ENCODE measurements at regions not wholly inside any gene's neighbourhood (a gene's known extent, or its start where the extent isn't known, plus 50 kb on each side); places are given as distances from the start of the nearest gene placed in this dataset.

DNA sequence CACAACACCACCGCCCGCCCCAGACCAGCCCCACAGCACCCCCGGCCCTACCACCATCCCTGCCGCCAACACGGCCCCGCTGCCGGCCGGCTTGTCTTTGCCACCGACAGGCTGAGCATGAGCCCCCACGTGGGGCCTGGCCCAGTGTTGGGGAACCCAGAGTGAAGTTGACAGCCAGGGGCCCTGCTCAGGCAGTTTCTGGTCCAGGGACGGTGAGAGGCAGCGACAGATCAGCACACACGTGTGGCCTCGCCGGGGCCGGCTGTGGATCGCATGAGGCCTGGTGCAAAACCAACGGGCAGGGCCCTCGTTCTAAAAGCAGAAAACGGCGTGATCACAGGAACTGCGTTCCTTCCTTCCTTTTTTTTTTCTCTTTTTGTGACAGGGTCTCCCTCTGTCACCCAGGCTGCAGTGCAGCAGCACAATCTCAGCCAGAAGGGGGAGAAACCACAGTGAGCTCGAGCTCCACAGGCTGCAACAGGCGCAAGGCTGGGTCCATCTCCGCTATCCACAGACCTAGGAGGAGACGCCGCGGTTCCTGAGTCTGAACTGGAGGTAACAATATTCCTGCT, 50.5 kb upstream of the FBRSL1 start:
- H3K27me3 ChIP-seq (ENCODE audit: control insufficient read depth, insufficient read depth, low read length) = peaks cover 10% of the 10 kb centered on the region
- TF ChIP-seq, protein P1, sequence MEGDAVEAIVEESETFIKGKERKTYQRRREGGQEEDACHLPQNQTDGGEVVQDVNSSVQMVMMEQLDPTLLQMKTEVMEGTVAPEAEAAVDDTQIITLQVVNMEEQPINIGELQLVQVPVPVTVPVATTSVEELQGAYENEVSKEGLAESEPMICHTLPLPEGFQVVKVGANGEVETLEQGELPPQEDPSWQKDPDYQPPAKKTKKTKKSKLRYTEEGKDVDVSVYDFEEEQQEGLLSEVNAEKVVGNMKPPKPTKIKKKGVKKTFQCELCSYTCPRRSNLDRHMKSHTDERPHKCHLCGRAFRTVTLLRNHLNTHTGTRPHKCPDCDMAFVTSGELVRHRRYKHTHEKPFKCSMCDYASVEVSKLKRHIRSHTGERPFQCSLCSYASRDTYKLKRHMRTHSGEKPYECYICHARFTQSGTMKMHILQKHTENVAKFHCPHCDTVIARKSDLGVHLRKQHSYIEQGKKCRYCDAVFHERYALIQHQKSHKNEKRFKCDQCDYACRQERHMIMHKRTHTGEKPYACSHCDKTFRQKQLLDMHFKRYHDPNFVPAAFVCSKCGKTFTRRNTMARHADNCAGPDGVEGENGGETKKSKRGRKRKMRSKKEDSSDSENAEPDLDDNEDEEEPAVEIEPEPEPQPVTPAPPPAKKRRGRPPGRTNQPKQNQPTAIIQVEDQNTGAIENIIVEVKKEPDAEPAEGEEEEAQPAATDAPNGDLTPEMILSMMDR (IDR thresholded peaks at IDR 0.05; ENCODE audit: insufficient read depth, low read length, severe bottlenecking) = no peak
- H3K4me3 ChIP-seq (ENCODE audit: low read depth, low read length) = no peak overlapping the region
- no peak for FAIRE-seq
- H3K36me3 ChIP-seq (ENCODE audit: control insufficient read depth, insufficient read depth, low read length) = no peaks in the 10 kb centered on the region
- DNase-seq (ENCODE audit: low read depth) = no peak

DNA sequence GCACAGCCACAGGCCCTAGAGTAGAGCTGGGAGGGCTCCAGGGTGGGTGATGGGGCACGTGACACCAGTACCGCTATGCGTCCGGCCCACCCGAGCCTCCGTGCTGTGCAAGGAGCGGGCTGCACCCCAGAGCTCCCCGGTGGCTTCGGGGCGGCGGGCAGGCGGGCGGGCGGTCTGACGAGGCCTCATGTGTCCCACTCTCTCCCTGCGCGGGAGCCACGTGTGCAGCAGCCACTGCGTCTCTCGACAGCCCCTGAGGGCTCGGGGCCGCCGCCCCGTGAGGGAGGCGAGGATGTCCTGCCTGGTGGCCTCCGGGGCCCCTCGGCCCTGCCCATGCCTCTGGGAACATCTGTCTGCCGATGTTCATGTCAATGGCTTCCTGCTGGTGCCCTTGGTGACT, 51.2 kb upstream of the FBRSL1 start:
- FAIRE-seq = no peak
- H3K36me3 ChIP-seq (ENCODE audit: control insufficient read depth, insufficient read depth, low read length) = no peaks in the 10 kb centered on the region
- H3K27me3 ChIP-seq (ENCODE audit: control insufficient read depth, insufficient read depth, low read length) = peaks cover 14% of the 10 kb centered on the region
- TF ChIP-seq, protein P1 (IDR thresholded peaks at IDR 0.05; ENCODE audit: insufficient read depth, low read length, severe bottlenecking) = no peak
- no peak overlapping the region for H3K4me3 ChIP-seq (ENCODE audit: low read depth, low read length)
- no peak for DNase-seq (ENCODE audit: low read depth)

DNA sequence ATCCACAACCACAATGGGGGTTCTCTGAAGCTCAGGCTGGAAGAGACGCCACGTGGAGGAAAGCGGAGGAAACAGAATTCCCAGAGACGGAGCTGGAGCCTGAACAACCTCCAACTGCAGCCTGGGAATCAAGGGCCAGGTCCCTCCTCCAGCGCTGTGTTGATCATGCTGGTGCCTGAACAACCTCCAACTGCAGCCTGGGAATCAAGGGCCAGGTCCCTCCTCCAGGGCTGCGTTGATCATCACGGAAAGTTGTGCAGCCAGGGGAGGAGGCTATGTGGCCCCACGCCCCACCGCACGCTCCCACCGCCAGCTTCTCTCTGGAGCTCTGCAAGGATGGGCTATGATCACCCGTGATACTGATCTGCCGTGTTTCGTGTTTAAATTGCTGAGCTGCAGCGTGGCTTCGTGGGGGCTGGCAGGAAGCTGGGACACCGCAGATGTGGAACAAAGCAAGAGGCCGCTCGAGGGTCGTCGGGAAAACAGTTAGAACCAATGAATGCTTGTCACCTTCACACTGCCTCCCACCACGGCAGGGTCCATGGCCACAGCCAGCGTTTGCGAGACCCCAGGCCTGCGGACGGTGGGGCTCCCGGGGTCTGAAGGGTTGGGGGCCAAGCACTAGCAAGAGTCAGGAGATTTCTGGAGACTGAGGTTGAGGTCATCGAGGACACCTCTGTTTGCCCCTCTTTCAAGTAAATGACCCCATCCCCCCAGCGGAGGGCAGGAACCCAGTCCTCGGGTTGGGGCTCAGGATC, 51.8 kb upstream of the FBRSL1 start:
- Histone ChIP-seq H3K27me3 (ENCODE audit: control insufficient read depth, insufficient read depth, low read length) (peaks cover 18% of the 10 kb centered on the region), H3K4me3 (ENCODE audit: low read depth, low read length) (no peak overlapping the region), H3K36me3 (ENCODE audit: control insufficient read depth, insufficient read depth, low read length) (no peaks in the 10 kb centered on the region)
- TF ChIP-seq, protein P1 (IDR thresholded peaks at IDR 0.05; ENCODE audit: insufficient read depth, low read length, severe bottlenecking) = no peak
- DNase-seq (ENCODE audit: low read depth) = no peak
- FAIRE-seq = no peak

DNA sequence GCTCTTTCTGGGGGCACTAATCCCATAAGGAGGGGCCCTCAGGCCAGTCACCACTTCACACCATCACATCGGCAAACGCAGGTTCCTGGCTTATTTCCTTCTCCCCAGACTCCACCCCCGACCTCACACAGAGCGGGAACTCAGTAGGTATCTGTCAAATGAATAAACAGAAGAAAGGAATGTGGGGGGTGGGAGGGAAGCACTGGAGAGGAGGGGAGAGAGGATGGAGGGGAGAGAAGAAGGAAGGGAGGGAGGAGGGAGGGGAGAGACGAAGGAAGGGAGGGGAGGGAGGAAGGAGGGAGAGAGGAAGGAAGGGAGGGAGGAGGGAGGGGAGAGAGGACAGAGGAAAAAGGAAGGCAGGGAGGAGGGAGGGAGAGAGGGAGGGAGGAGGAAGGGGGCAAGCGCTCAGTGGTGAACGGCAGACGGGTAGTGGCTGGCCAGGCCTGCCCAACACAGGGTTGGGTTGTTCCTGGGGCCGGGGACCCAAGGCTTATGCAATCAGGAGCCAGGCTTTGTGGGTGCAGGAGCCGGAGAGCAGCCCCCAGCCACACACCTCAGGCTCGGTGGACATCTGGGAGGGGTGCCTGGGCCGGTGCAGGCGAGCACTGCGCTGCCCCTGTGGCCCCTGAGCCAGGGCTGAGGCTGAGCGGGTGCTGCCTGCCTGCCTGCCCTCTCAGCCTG, 52.6 kb upstream of the FBRSL1 start:
- H3K4me3 ChIP-seq (ENCODE audit: low read depth, low read length) = no peak overlapping the region
- TF ChIP-seq, protein P1 (IDR thresholded peaks at IDR 0.05; ENCODE audit: insufficient read depth, low read length, severe bottlenecking) = no peak
- H3K36me3 ChIP-seq (ENCODE audit: control insufficient read depth, insufficient read depth, low read length) = no peaks in the 10 kb centered on the region
- DNase-seq (ENCODE audit: low read depth) (no peak), FAIRE-seq (no peak)
- peaks cover 23% of the 10 kb centered on the region for H3K27me3 ChIP-seq (ENCODE audit: control insufficient read depth, insufficient read depth, low read length)

DNA sequence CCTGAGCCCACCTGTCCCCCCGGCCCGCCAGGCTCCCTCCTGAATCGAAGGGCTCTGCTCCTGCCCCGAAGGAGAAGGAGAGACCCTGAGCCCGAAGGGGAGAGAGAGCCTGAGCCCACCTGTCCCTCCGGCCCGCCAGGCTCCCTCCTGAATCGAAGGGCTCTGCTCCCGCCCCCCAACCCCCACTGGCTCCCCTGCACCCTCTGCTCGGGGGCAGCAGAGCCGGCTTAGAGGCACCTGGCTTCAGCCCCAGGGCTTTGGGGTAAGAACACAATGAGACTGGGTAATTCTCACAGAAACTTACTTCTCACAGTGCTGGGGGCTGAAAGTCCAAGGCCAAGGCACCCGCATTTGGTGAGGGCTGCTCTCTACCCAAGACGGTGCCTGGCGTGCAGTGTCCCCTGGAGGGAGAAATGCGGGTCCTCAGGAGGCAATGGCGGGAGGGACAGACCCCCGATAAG, 53.1 kb upstream of the FBRSL1 start:
- DNase-seq (ENCODE audit: low read depth) (no peak), FAIRE-seq (no peak)
- no peak overlapping the region for H3K4me3 ChIP-seq (ENCODE audit: low read depth, low read length)
- H3K27me3 ChIP-seq (ENCODE audit: control insufficient read depth, insufficient read depth, low read length) = peaks cover 25% of the 10 kb centered on the region
- H3K36me3 ChIP-seq (ENCODE audit: control insufficient read depth, insufficient read depth, low read length) = no peaks in the 10 kb centered on the region
- TF ChIP-seq, protein P1 (IDR thresholded peaks at IDR 0.05; ENCODE audit: insufficient read depth, low read length, severe bottlenecking) = no peak

Measured in bronchial epithelial cell (primary cell).